Gastrocnemius medialis (tissue), 4 donors: ENCODE measurements at regions not wholly inside any gene's neighbourhood (a gene's known extent, or its start where the extent isn't known, plus 50 kb on each side); places are given as distances from the start of the nearest gene placed in this dataset.

Experiments used
- ATAC-seq, 2 donors: fragments of 150-250 bp; one replicate each; pipeline ENCODE4 v1.9.1; 2016
- DNase-seq, 2 donors: peaks; one replicate each; pipeline ENCODE4 v3.0.0-alpha.2; 2019
- H3K27ac ChIP-seq, 4 donors: fragments of 200-600 bp; sonication (generic); 1 replicate in 1 of 4; 2 replicates in 3 of 4; pipeline ENCODE4 v1.5.1; 2016 to 2018; ENCODE audit warnings: mild to moderate bottlenecking in 2 of 4, moderate library complexity in 1 of 4
- H3K27me3 ChIP-seq, 3 donors: fragments of 200-600 bp; sonication (generic) in 2 of 3; 1 replicate in 1 of 3; 2 replicates in 2 of 3; pipeline versions ENCODE4 v1.5.1 to v1.6.0; 2016 to 2019; ENCODE audit warnings: mild to moderate bottlenecking in 1 of 3, moderate library complexity in 1 of 3
- H3K36me3 ChIP-seq, 2 donors: fragments of 200-600 bp; sonication (generic) in 1 of 2; one replicate each; pipeline ENCODE4 v1.5.1; 2017 to 2018
- H3K4me1 ChIP-seq, 2 donors: fragments of 200-600 bp; sonication (generic) in 1 of 2; one replicate each; pipeline ENCODE4 v1.5.1; 2016 to 2017; ENCODE audit warnings: mild to moderate bottlenecking in 2 of 2
- H3K4me3 ChIP-seq, 4 donors: fragments of 200-600 bp; sonication (generic) in 3 of 4; 1 replicate in 1 of 4; 2 replicates in 3 of 4; pipeline ENCODE4 v1.5.1; 2016 to 2019; ENCODE audit warnings: mild to moderate bottlenecking in 2 of 4
- H3K9me3 ChIP-seq, 3 donors: fragments of 200-600 bp; sonication (generic) in 2 of 3; 1 replicate in 1 of 3; 2 replicates in 2 of 3; pipeline ENCODE4 v1.5.1; 2016 to 2019
- POLR2A ChIP-seq, 2 donors: fragments of 450-650 bp; IDR thresholded peaks; one replicate each; pipeline ENCODE4 v1.6.1; 2017; ENCODE audit warnings: antibody characterized with exemption in 2 of 2, mild to moderate bottlenecking in 2 of 2, moderate library complexity in 2 of 2
- in situ Hi-C, 4 donors: fragments of 200-750 bp; cut with MboI; loops; one replicate each; pipeline versions ENCODE4 v1.15.0 to v1.8.0; 2017; ENCODE audit warnings: low sequenced_read_pairs in 4 of 4
- intact Hi-C: fragments of 100-400 bp; cut with DNase I; formaldehyde crosslinking; loops from one replicate; pipeline ENCODE4 v1.15.1; 2023; ENCODE audit warnings: low total_unique reads
- TF ChIP-seq, protein P1 (sequence below), 5 experiments: fragments of 450-650 bp in 3 of 5; fragments of 200-600 bp in 2 of 5; sonication (generic) in 2 of 5; IDR thresholded peaks in 4 of 5; conservative IDR thresholded peaks in 1 of 5; 1 replicate in 4 of 5; 2 replicates in 1 of 5; pipeline ENCODE4 v1.5.1; 2016 to 2019; ENCODE audit warnings: antibody characterized with exemption in 5 of 5, mild to moderate bottlenecking in 3 of 5, moderate library complexity in 3 of 5

DNA sequence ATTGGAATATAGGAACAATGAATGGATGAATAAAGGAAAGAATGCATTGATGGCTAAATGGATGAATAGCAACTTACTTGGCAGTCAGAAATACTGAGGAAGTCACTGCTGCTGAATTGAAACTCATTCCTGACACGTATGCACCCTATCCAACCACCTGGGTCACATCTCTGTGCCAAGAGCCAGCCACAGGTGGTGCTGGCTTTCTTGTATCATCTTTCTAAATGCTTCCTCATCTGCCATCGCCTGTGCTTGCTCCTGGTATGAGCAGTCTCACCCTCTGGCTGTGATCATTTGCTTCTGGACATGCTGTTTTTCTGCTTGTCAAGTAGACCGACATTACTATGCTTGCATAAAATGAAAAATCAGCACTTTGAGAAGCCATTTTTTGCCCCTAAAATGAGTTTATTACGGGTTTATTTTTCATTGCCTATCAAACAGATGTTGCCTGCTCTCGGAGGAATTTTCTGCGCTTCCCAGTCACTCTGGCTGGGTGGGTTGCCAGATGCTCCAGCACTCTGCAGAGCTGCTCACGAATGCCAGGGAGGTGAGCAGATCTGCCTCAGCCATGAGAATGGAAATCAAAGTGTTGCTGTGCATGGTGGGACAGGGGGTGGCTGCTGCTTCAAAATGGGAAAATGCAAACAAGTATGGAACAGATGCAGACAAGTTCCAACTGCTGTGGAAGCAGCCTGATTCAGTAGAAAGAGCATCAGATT lies 1349.6 kb upstream of the CDH8 start:
- no peak for TF ChIP-seq POLR2A (IDR thresholded peaks at IDR 0.05)
- TF ChIP-seq, protein P1, sequence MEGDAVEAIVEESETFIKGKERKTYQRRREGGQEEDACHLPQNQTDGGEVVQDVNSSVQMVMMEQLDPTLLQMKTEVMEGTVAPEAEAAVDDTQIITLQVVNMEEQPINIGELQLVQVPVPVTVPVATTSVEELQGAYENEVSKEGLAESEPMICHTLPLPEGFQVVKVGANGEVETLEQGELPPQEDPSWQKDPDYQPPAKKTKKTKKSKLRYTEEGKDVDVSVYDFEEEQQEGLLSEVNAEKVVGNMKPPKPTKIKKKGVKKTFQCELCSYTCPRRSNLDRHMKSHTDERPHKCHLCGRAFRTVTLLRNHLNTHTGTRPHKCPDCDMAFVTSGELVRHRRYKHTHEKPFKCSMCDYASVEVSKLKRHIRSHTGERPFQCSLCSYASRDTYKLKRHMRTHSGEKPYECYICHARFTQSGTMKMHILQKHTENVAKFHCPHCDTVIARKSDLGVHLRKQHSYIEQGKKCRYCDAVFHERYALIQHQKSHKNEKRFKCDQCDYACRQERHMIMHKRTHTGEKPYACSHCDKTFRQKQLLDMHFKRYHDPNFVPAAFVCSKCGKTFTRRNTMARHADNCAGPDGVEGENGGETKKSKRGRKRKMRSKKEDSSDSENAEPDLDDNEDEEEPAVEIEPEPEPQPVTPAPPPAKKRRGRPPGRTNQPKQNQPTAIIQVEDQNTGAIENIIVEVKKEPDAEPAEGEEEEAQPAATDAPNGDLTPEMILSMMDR (IDR thresholded peaks at IDR 0.05 in 4 of 5, conservative IDR thresholded peaks at IDR 0.05 in 1 of 5) = no peak
- Histone ChIP-seq H3K27ac (no peak overlapping the region), H3K4me3 (no peak overlapping the region), H3K4me1 (no peaks in the 10 kb centered on the region), H3K36me3 (no peaks in the 10 kb centered on the region), H3K27me3 (no peaks in the 10 kb centered on the region), H3K9me3 (no peaks in the 10 kb centered on the region)
- in situ Hi-C loops = no loop called here
- intact Hi-C loops = no loop called here
- DNase-seq = no peak
- ATAC-seq = no peak

DNA sequence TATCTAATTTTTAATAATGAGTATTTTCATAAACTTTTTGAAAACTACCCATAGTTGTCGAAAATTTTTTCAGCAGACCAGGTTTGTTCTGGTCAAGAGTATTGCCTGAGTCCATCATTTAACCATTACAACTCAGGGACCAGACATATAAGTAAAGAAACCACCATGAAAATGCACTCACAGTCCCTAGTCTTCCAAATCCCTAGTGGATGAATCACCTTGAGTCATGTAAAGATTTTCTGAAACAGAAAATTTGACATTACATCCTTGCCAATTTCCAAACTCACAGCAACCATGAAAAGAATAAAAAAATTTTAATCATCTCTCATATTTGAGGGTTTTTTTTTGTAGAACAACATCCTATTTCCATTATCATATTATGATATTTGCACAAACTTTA lies 1337.5 kb upstream of the CDH8 start:
- no peaks in the 10 kb centered on the region for H3K4me1 ChIP-seq
- H3K27ac ChIP-seq = no peak overlapping the region
- ATAC-seq (no peak), DNase-seq (no peak)
- intact Hi-C loops = no loop called here
- H3K27me3 ChIP-seq = no peaks in the 10 kb centered on the region
- TF ChIP-seq, protein P1 (IDR thresholded peaks at IDR 0.05 in 4 of 5, conservative IDR thresholded peaks at IDR 0.05 in 1 of 5) = no peak
- no peak for TF ChIP-seq POLR2A (IDR thresholded peaks at IDR 0.05)
- no peaks in the 10 kb centered on the region for H3K9me3 ChIP-seq
- no peaks in the 10 kb centered on the region for H3K36me3 ChIP-seq
- in situ Hi-C loops = no loop called here
- H3K4me3 ChIP-seq = no peak overlapping the region

DNA sequence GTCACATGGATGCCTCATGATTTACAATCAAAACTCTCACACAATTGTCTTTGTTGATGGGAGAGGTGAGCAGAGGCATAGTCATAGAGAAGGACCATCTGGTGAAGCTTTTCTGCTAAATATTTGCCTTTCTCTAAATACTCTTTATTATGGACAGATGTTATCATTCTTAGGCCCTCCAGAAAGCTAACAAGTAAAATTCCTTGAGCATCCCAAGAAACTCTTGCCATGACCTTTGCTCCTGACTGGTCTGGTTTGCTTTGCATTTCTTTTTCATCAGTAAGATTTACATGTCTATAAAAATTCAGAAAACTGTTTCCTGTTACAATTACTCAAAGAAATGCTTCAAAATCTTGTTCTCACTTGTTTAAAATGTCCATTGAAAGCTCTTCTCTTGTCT lies 1336.6 kb upstream of the CDH8 start:
- no peak overlapping the region for H3K27ac ChIP-seq
- H3K4me3 ChIP-seq = no peak overlapping the region
- H3K9me3 ChIP-seq = no peaks in the 10 kb centered on the region
- intact Hi-C loops (no loop called here), in situ Hi-C loops (no loop called here)
- no peak for TF ChIP-seq POLR2A (IDR thresholded peaks at IDR 0.05)
- TF ChIP-seq, protein P1 (IDR thresholded peaks at IDR 0.05 in 4 of 5, conservative IDR thresholded peaks at IDR 0.05 in 1 of 5) = no peak
- no peaks in the 10 kb centered on the region for H3K36me3 ChIP-seq
- no peak for DNase-seq
- no peaks in the 10 kb centered on the region for H3K4me1 ChIP-seq
- H3K27me3 ChIP-seq = no peaks in the 10 kb centered on the region
- ATAC-seq = no peak

DNA sequence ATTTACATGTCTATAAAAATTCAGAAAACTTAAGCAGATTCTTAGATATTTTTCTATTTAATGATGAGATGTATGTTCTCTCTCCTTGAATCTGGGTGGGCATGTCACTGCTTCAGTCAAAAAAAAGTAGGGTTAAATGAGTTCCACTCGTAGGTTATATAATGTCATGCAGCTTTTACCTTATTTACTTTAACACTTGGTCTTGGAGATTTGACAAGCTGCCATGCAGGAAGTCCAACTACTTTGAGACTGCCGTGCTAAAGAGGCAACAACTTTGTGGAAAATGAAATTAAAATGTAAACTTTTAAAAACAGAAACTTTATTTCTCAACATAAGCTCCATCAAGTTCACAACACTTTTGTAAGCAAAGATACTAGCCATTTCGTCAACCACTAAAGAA lies 1336.0 kb upstream of the CDH8 start:
- no peaks in the 10 kb centered on the region for H3K9me3 ChIP-seq
- in situ Hi-C loops = no loop called here
- TF ChIP-seq, protein P1 (IDR thresholded peaks at IDR 0.05 in 4 of 5, conservative IDR thresholded peaks at IDR 0.05 in 1 of 5) = no peak
- no peak for TF ChIP-seq POLR2A (IDR thresholded peaks at IDR 0.05)
- H3K4me3 ChIP-seq = no peak overlapping the region
- no peak for ATAC-seq
- H3K4me1 ChIP-seq = no peaks in the 10 kb centered on the region
- no peaks in the 10 kb centered on the region for H3K27me3 ChIP-seq
- intact Hi-C loops = no loop called here
- no peaks in the 10 kb centered on the region for H3K36me3 ChIP-seq
- no peak for DNase-seq
- no peak overlapping the region for H3K27ac ChIP-seq
